Activated CD8-positive, alpha-beta memory T cell treated with anti-CD3 and anti-CD28 coated beads for 48 hours (primary cell): ENCODE measurements at regions not wholly inside any gene's neighbourhood (a gene's known extent, or its start where the extent isn't known, plus 50 kb on each side); places are given as distances from the start of the nearest gene placed in this dataset.

Experiments used
- DNase-seq, 3 experiments: peaks; one replicate each; pipeline ENCODE4 v3.0.0-alpha.2; 2020; ENCODE audit warnings: low read depth in 2 of 3, low spot score in 2 of 3

GRCh38 chr5:71993600-71993999 lies 113.7 kb upstream of the MAP1B start:
- no peak for DNase-seq

- DNase-seq, result no peak
Measured at GRCh38 chr5:71996789-71997188, 110.5 kb upstream of the MAP1B start.

DNA sequence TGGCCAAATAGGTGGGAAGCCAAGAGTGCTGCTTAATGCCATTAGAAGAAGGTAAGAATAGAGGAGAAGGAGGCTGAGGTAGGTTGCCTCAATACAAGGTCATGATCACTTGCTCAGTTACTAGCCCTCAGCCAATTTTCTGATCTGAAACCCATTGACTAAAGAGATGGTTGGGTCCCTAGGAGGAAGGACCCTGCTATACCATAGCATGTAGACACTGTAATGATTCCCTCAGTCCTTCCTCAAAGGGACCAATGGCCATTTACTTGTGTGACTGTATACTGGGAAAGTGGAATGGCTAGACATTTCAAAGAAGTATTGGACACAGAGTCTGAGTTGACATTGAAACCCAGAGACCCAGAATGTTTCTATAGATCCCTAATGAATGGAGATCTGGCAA lies 108.5 kb upstream of the MAP1B start:
- DNase-seq, result no peak

DNA sequence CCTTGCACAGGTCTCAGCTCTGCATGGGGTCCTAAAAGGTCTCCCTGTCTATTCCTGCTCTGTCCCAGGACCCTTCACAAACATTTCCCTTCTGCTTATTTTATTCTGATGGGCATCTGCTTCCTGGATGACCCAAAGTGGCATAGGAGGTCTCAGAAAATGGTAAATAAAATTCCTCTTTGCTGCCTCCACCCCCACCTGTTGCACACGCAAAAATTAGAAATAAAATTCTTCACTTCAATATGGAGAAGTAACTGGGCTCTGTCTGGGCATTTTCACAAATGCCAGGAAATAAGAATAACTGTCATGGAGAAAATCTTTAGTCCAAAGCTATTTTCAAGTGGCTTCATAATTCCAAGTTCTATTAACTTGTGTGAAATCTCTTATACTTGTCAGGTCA lies 106.6 kb upstream of the MAP1B start:
- no peak for DNase-seq

GRCh38 chr5:72005671-72006070 lies 101.6 kb upstream of the MAP1B start:
- DNase-seq, result no peak

DNA sequence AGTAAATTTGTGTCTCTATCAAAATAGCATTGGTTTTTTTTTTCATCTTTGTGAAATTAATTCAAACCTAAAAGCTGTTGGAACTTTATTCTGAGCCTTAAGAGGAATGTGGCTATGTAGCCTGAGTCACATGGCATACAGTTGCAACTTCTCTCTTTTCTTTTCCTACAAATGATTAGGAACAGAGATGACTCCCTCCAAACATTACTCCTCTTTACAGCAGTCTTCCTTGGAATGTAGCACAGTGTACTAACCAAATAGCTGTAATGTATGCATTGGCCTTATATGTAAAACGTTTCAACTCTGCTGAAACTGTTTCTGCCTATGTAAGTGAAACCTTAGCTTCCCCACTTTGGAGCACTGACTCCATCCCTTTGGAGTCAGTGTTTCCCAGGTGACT lies 100.9 kb upstream of the MAP1B start:
- no peak for DNase-seq

DNA sequence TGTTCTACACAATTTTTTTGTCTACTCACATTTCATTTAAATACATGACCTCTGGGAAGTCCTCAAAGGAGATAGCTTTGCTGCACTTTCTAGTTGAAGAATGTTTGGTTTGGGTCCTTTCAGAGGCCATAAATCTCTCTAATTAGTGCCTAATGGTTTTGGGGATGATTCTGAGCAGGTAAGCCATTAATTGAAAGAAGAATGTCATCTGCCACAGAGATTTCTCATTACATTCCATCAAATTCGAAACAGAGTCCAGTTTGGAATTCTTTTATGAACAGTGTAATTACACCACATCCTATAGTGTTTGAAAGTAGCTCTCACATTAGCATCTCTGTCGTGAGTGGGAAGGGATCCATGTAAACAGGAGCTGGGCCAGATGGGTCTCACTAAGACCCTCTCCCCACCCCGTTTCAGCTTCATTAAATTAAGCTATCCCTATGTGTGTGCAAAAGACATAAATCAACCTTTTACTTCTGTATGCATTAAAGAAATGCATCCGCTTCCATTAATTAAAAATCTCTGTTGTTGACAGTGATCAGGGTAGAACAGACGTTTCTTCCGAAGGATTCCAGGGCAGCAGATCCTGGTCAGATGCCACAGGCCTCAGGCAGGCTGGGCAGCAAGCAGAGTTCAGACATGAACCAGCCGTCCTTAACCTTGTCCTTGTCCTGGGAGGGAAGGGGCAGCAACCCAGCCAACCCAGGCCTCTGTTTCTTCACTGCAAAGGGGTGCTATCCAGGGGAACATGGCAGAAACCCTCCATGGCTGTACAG lies 99.8 kb upstream of the MAP1B start:
- DNase-seq, result no peak

DNA sequence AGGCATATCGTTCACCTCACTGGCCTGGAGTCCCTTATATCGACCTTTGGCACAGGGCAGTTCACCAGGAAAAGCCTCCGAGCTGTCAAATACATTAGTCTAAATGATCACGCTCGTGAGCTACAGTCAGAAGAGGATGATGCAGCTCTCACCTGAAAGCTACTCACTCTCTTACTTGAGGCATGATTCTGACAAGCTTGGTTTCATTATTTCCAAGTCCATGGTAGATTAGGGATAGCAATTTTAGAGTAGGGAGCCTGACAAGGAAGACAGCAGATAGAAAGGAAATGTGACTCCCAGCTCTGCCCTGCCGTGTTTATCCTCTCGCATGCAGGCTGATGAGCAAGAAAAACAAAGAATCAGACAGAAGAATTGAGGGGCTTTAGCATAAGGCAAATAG lies 98.0 kb upstream of the MAP1B start:
- DNase-seq, result no peak

- DNase-seq, result no peak
Measured at GRCh38 chr5:72010430-72010829, 96.8 kb upstream of the MAP1B start.

- DNase-seq, result no peak
Measured at GRCh38 chr5:72012906-72013305, 94.4 kb upstream of the MAP1B start.

GRCh38 chr5:72013766-72014624 lies 93.3 kb upstream of the MAP1B start:
- DNase-seq, result no peak

- DNase-seq, result no peak
Measured at GRCh38 chr5:72015103-72015548, 92.1 kb upstream of the MAP1B start.

DNA sequence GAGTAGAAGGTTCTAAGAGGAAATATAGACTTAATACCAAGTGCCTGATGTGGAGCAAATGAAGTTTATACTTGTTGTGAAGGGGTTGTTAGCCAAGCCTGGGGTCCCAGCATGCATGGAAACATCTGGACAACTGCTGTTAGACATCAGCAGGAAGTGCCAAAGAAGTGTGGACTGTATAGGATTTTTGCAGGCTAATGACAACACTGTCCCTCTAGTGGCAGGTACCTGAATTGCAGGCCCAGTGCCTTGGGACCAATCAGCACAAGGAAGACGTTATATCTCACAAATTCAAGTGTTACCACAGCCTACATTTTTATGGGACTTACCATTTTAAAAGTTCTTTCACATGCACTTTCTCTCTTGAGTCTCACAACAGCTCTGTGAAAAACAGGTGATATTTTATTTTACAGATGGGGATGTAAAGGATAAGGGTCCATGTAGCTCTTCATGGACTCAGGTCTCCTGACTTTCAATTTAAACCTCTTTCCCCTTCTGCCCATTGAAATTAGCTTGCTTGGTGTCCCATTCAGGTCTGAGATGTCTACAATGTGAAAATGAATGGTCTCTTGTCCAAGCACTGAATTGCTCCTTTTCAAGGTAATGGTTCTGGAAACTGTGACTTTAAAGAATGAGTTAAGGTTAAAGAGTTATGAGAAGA lies 89.0 kb upstream of the MAP1B start:
- DNase-seq, result peak; percentile 14 to 48 (median 29)

DNA sequence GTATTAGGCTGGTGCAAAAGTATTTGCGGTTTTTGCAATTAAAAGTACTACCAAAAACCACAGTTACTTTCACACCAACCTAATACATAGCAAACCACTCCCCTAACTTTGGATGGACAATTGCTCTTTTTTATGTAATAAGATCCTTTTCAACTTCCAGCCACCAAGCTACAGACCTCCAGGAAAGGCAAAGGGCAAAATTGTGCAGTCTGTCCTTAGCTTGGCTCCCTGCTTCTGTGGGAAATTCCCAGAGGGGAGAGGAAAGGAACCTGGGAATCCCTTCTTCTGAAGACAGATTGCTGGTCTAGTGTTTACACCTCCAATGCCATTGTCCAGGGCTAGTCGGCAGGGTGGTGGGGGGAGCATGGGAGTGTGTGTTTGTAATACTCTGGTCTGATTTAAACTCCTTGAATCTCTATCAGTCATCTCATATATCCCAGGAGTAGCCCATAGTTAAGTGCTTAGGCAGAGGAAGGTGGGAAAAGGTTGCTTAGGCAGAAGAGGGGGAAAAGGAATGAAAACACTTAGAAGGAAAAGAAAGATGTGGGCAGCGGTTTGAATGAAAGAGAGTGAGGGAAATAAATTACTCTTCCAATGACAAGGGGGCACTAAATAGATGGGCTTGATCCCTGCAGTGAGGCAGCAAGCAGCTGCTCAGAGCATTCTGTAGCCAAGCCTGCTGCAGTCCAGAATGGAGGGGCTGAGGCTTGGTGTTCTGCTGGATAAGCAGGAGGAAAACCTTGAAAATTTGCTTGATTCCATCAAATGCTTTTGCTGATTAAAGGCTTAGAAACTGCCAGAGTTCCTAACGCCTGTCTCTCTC lies 86.9 kb upstream of the MAP1B start:
- no peak for DNase-seq

GRCh38 chr5:72021651-72022357 lies 85.5 kb upstream of the MAP1B start:
- DNase-seq, result no peak

DNA sequence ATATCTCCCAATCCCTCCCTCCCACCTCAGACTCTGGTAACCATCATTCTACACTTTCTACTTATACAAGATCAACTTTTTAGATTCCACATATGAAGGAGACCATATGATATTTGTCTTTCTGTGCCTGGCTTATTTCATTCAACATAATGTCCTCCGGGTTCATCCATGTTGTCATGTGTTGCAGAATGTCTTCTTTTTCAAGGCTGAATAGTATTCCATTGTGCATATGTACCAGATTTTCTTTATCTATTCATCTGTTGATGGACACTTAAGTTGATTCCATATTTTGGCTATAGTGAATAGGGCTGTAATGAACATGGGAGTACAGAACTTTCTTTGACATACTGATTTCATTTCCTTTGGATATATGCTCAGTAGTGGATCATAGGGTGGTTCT lies 78.9 kb upstream of the MAP1B start:
- no peak for DNase-seq

GRCh38 chr5:72030237-72030636 lies 77.0 kb upstream of the MAP1B start:
- DNase-seq, result no peak

GRCh38 chr5:72032788-72033187 lies 74.5 kb upstream of the MAP1B start:
- DNase-seq, result no peak

DNA sequence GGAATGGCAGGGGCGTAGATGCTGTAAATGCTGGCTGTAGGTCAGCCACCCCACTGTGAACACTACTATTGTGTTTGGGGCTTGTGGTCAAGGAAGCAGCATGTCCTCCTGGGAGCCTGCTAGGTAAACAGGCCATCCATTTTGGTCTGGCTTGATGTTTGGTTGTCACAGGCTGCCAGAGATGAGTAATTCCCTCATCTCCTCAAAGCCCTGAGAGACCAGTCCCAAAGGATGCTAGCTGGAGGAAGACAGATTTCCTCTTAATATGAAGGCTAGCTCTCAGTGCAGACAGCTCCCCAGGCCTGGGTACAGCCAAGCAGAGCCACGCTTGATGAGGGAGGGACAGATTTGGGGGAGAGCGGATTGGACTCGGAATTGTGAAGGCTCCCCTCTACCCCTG lies 72.5 kb upstream of the MAP1B start:
- no peak for DNase-seq

DNA sequence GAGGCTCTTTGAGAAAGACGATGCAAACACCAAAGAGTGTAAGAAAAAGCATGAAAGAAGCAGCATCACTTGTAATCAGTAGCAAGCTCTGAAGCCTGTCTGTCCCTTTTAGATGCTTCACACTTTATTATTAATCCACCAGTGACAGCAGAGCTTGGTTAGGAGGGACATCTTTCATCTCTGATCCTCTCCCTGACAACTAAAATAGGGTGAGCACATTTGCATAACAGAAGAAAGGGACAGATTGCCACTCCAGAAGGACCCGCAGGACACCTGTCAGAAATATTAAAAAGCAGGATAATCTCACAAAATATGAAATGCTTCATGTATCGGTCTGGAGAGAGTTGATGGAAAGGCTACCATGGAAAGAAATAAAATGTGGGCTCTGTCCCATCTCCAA lies 71.4 kb upstream of the MAP1B start:
- DNase-seq, result no peak
